ENCODE measurements at regions not wholly inside any gene's neighbourhood (a gene's known extent, or its start where the extent isn't known, plus 50 kb on each side); places are given as distances from the start of the nearest gene placed in this dataset.
"Not testable (repeated sequence)": the region's sequence is repeated elsewhere in the genome, so short reads cannot be mapped to it uniquely, and the experiment has no call there.

DNA sequence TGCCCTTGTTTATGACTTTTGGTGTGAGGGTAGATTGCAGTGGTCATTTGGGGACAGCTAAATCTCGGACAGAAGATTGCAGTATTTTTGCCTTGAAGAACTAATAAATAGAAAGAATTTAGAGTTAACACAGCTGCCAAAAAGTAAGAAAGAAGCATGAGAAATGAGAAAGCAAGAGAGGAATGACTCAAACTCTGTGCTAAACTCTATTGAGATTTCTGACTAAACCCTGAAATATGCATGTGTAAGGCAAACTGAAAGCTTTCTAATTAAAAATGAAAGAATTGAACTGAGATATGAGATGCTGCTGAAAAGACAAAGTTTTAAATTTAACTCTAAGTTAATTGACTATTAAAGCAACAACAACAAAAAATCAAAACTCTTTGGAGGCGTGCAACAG, 791.3 kb downstream of the RAB28 start:
- DNase-seq (ENCODE audit: low read depth): no peak

DNA sequence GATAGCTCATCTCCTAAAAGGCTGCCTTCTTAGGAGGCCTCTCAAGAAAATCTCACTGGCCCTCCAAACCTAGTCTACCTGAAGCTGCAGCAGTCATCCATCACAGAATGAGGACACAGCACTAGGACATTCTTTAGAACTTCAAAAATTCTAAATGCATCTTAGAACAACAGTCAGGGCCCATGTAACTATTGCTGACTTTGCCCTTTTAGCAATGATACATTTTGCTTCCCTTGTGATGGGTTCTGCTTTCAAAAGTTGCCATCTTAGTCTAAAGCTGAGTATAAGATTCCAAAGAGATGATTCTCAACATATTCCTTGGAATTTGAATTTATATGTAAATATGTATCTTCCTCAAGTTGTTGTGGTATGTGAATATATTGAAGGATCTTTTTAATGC, 793.0 kb downstream of the RAB28 start:
- no peak for DNase-seq (ENCODE audit: low read depth)

DNA sequence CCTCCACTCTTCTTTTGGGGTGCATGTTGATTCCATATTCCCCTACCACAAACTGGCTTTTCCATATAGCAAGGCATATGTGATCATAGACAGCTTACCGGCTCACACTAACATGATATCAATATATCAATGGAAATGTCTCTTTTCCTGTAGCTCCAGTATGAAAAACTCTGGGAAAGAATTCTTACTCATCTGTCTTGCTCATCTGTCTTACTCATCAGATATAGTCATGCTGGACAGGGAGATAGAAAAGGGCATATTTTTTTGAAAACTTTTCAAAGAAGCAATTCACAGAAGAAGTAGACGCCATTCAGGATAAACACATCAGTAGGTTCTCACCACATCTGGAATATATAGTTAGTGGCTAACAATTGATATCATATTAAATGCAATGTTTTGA, 794.7 kb downstream of the RAB28 start:
- DNase-seq (ENCODE audit: low read depth): no peak

DNA sequence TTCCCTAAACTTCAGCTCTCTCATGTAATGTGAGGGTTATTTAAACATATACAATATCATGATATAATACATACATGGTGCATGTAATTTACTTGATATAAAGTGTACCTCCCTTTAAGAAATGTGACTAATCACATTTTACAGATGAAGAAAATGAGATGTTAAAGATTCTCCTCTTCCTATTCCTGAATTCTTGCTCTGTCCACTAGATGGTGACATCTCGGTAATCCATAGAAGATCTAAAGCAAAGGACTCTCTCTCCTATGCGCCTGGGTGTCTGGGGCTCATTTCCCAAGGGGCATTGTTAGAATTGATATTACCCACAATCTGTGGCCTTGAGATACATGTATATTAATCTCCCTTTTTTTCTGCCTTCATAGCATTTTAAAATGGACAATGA, 804.9 kb downstream of the RAB28 start:
- peak; percentile 0 for DNase-seq (ENCODE audit: low read depth)

DNA sequence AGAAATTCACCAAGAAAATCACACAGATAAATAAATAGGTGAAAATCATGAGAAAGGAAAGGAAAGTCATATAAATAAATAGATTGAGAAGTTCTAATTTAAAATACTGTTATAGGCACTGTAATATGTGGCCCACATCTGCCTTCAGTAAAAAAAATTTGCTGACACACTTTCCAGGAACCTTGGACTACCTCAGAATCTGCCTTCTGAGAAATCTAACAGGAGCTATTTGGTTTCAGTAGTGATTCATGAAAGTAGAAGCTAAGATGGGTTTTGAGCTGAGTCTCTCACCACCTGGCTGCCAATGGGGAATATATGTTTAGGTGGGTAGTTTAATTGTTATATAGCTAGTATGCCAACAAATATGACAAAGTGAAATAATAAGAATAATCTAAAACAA, 810.0 kb downstream of the RAB28 start:
- no peak for DNase-seq (ENCODE audit: low read depth)

DNA sequence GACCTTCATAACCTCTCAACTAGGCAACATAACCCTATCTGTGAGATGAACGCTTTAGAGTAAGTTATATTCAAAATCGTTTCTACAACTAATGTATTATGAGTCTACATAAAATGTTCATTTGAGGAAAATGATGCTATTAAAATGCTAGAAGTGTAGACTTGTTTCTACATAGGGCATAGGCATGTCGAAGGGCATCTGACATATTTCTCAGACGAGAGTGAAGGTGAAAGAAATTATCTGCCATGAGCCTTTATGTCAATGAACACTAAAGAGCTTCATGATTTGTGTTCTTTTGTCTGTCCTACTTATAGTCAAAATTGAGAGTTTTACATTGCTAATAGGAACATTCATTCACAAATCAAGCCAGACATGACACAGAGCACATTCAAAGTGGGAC, 811.8 kb downstream of the RAB28 start:
- no peak for DNase-seq (ENCODE audit: low read depth)

DNA sequence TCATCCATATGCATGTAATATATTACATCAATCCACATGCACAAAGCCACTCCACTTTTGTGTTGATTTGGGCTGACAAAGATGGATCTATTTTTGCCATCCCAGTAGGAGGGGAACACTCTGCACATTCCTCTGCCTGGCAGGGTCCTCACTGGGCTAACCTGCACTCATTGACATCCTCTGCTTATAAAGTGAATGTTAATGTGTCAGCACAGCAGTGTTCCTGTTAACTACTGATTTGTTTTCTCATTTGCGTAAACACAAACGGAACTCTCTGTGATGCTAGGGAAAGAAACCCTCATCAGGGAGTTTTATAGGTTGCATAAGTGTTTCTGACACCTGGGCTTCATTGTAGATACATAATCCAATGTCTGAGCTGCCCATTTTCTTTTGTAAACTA, 826.0 kb downstream of the RAB28 start:
- DNase-seq (ENCODE audit: low read depth): no peak

DNA sequence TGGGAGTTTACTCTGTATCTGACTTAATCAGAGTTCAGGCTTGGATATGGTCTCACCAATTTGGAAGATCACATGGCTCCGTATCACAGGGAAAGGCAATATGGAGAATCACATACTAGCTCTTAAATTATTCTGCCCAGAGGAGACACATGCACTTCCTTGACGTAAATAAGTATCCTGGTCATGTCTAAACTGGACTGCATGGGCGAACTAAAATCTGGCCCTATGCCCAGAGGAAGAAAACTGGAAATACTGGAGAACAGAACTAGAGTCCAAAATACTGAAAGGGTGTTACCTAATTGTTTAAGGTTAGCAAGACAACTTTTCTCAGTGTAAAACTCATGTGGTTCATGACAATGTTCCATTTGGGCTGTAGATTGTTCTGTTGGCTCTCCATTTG, 832.3 kb downstream of the RAB28 start:
- DNase-seq (ENCODE audit: low read depth): no peak

DNA sequence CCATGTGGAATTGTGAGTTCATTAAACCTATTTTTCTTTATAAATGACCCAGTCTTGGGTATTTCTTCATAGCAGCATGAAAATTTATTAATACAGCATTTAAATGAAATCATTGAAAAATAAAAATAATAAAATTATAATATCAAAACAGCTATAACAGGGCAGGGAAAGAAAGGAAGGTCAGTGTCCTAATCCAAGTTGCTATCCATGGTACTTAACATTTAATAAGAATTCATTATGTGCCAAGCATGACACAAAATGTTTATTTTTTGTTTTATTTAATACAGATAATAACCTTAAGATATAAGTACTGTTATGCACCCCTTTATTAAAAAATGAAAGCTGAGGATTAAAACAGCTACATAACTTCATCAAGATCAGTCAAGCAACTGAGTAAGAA, 838.4 kb downstream of the RAB28 start:
- no peak for DNase-seq (ENCODE audit: low read depth)

DNA sequence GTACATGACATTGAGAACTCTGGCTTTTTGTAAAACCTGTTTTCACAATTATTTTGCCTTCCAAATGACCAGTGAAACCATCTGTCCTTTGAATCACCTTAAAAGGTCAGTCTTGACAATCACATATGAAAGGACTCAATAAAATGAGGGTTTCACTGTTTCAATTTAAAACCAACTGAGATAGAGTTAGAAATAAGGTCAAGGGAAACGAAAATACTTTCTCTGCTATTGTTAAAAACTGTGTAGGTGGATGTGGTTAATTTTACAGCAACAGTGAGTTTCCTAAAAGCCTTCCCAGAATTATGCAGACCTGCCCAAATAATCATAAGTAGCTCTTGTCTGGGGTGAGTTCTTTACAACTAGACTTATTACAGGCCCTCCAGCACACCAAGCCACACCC, 839.9 kb downstream of the RAB28 start:
- DNase-seq (ENCODE audit: low read depth): no peak

DNA sequence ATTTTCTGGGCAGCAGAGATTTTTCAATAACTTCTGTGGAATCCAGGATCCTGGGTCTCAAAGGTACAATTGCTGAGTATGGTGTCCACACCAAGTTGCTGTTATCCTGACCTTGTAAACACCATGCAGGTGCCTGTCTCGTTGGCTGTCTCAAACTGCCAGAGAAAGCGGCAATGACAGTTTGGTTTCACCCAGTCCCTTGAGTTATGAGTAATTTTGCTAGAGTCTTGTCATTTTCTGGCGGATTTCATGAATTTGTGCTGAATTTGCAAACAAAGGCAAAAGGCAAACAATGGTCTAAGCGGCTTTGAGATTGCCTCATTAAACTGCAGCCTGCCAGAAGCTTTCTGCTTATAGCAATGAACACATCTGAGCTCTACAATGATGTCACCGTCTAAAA, 847.9 kb downstream of the RAB28 start:
- DNase-seq (ENCODE audit: low read depth): no peak

DNA sequence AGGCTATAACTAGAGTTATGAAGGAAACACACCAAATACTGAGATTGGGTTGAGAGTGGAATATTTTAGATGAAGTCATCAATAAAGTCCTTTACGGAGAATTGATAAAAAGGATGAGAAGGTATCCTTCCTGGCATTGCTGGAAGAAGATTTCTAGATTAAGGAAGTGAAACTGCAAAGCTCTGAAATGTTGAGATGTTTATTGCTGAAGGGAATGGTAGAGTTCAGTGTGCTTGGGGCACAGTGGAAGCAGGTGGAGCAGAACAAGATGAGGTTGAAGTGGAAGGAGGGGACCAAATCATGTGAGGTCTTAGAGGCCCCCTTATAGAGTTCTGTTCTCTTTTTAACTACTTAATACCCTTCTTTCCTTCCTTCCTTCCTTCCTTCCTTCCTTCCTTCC, 848.5 kb downstream of the RAB28 start:
- no peak for DNase-seq (ENCODE audit: low read depth)

DNA sequence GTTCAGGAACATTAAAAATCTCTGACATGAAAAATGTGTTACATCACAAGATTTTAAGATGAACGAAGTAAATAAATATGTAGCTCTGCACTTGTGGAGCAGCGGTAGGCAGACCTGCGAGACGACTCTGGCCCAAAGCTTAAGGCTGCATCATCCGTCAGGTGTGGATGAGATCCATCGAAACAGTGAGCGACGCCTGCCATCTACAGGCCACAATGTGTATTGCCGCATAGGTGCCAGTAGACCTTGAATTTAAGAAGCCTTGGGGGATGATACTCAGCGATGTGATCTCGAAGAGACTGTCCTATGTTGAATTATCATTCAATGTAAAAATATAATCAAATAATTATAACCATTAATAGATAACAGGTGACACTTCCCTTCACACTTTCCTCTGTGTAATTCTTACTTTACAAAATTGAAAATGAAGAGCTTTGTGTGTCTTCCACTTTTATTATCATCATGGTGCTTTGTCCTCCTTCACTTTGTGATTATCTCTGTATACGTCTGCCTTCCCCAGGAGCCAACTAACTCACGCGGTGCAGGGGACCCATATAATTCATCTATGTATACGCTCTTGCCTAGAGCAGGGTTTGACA, 851.0 kb downstream of the RAB28 start:
- DNase-seq (ENCODE audit: low read depth): peak; percentile 50

DNA sequence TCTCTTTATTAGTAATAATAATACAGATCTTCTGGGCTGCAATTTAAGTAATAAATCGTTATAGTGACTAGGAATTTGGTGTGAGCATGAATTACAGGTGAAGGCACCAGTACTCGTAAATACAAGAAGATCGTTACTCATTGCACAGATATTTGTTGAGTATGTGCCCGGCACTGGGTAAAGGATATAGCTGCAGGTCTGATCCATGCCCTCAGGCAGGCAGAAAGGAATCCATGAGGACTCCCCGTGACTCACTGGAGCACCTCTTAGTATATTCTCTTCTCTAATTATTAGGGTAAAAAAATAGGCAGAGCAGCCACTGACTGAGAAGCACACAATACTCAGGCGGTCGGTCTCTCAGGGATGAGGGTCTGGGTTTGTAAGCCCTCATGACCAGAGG, 868.3 kb downstream of the RAB28 start:
- DNase-seq (ENCODE audit: low read depth): no peak

DNA sequence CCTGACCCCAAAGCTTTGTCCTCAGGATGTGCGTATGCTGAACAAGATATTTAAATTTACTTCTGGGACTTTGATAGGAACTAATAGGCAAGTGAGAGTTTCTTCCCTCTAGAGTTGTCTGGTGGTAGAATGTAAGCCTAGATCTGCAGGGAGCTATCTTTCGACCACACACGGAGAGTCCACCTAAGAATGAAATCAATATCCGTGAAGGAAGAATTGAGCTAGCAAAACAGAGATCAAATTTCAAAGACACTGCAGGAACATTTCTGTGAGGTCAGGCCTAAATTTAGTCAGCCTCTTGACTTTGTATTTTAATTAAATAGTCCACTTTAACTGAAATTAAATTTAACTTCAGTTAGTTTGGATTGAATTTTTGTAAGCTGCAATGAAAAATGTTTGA, 871.3 kb downstream of the RAB28 start:
- no peak for DNase-seq (ENCODE audit: low read depth)

DNA sequence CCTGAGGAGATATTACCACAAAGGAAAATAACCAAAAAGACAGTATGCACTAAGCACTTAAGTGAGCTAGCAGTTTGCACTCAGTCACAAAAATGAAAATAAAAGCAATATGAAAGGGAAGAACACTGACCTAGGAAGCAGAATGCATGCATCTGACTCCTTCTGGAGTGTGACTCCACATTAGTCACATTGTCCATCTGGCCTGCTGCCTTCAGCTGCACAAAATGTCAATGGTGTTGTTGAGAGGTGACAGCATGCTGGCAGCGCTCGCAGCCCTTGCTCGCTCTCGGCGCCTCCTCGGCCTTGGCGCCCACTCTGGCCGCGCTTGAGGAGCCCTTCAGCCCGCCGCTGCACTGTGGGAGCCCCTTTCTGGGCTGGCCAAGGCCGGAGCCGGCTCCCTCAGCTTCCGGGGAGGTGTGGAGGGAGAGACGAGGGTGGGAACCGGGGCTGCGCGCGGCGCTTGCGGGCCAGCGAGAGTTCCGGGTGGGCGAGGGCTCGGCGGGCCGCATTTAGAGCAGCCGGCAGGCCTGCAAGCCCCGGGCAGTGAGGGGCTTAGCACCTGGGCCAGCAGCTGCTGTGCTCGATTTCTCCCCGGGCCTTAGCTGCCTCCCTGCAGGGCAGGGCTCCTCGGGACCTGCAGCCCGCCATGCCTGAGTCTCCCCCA, 874.8 kb downstream of the RAB28 start:
- DNase-seq (ENCODE audit: low read depth): not testable (repeated sequence)

DNA sequence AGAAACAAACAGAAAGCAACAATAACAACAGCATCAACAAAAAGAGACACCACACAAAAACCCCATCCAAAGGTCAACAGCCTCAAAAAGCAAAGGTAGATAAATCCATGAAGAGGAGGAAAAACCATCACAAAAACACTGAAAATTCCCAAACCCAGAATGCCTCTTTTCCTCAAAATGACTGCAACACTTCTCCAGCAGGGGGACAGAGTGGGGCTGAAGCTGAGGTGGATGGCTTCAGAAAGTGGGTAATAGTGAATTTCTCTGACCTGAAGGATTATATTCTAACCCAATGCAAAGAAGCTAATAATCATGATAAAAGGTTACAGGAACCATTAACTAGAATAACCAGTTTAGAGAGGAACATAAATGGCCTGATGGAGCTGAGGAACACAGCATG, 888.2 kb downstream of the RAB28 start:
- no peak for DNase-seq (ENCODE audit: low read depth)

DNA sequence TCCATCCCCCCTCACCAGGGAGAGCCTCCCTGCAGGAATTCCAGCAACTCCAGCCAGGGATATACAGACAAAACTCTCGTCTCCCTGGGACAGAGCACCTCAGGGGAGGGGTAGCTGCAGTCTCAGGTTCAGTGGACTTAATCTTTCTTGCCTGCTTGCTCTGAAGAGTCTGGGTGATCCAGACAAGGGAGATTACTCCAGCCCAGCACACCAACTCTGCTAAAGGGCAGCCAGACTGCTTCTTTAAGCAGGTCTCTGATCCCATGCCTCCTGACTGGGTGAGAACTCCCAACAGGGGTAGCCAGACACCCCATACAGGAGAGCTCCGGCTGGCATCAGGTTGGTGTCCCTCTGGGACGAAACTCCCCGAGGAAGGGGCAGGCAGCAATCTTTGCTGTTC, 888.7 kb downstream of the RAB28 start:
- DNase-seq (ENCODE audit: low read depth): no peak

DNA sequence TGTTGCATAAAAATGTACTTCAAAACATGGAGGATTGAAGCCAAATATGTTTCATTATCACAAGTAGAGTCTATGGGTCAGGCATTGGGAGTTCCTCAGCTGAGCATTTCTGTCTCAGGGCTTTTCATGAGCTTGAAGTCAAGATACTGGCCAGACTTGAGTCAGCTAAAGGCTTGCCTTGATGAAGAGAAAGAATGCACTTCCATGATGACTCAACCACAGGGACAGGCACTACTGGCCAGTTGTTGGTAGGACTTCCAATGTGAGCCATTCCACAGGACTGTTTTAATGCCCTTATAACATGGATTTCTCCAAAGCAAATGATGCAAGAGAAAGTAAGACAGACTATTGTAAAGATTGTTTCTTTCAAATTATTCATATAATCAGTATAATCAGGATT, 895.6 kb downstream of the RAB28 start:
- DNase-seq (ENCODE audit: low read depth): no peak

DNA sequence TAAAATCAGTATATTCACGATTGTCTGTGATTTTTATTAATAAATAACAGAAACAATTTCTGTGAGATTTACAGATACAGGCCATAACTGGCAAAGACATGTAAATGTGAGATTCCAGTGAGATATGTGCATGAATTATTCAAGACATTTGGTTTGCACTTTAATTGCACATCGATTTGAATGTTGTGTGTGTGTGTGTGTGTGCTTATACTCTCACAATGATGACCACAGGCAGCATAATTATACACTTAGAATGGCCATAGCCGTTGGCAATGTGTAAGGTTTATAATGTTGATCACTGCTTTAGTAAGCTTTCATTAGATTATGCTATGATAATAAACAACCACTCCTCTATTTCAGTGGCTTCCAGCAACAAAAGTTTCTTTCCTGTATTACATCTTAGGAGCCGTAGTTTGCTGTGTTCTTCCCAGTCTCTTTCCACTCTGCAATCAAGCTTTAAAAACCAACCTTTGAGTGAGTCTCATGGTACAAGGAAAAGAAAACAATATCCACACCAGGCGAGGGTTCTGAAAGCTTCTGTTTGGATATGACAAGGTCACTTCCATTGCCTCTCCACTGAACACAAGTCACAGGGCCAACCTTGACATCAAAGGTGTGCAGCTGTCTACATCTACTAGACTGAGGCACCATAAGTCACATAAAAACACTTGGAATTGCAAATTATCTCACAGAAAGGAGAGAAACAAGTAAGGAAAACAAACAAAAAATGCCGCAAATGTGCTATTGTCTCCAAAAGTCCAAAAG, 897.7 kb downstream of the RAB28 start:
- DNase-seq (ENCODE audit: low read depth): no peak

DNA sequence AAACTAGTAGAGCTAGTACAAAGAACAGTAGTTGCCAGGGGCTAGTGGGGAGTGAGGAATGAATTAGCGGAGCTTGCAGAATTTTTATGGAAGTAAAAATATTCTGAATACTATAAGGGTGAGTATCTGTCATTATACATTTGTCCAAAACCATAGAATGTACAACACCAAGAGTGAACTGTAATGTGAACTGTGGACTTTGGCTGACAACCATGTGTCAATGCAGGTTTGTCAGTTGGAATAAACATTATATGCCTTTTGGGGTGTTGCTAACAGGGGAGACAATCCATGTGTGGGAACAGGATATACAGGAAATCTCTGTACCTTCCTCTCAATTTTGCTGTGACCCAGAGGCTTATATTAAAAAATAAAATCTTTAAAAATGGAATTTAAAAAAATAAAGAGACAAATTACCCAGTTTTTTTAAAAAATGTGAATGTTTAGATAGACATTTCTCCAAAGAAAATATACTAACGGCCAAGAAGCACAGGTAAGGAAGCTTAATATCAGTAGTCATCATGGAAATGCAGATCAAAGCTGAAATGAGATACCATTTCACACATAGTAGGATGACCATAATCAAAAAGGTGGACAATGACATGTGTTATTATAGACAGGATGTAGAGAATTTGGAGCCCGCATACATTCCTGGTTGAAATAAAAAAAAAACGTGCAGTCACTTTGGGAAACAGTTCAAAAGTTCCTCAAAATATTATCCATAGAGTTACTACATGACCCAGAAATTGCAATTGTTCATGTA, 899.8 kb downstream of the RAB28 start:
- DNase-seq (ENCODE audit: low read depth): no peak

DNA sequence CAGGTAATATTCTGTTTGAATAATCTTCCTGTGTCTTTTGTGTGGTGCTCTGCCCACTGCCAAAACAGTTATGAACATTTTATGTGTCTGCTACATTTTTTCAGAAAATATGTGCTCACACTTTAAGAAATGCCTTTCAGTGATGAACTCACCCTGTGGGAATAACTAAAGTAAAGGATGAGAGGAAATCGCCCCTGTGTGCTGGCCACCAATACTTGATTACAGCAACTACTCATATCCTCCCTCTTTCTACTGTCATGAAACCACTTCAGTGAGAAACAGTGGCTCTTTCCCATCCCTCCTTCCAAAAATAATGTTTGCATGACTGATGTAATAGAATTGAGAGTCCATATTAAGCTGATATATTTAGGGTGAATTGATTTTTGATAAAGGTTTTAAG, 900.9 kb downstream of the RAB28 start:
- no peak for DNase-seq (ENCODE audit: low read depth)

DNA sequence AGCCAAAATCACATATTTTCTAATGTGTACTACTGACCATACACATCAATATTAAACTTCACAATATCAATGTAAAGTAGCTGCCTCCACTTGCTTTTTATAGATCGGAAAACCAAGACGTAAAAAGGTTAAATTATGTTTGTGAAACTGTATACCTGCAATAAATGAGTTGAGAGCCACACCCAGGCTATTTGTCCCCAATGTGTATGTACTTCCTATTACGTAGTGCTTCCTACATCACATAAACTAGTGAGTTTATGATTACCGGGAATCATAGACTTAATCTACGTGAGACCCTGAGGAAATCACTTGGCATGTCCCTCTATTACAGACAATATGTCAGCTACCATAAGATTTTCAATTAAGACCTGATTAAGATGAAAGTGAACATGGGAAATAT, 903.4 kb downstream of the RAB28 start:
- no peak for DNase-seq (ENCODE audit: low read depth)

All from ELR (cell line).